AG09319 (cell line): ENCODE measurements at regions not wholly inside any gene's neighbourhood (a gene's known extent, or its start where the extent isn't known, plus 50 kb on each side); places are given as distances from the start of the nearest gene placed in this dataset.

Source experiments
- DNase-seq: peaks from one replicate; pipeline ENCODE4 v3.0.0-alpha.2; 2010; ENCODE audit warnings: low read depth; ENCODE audit errors: extremely low read depth
- TF ChIP-seq, protein P1 (sequence below): IDR thresholded peaks from 2 replicates; pipeline ENCODE4 v1.5.1; 2011; ENCODE audit warnings: low read depth, mild to moderate bottlenecking, inconsistent platforms, low read length, moderate library complexity

DNA sequence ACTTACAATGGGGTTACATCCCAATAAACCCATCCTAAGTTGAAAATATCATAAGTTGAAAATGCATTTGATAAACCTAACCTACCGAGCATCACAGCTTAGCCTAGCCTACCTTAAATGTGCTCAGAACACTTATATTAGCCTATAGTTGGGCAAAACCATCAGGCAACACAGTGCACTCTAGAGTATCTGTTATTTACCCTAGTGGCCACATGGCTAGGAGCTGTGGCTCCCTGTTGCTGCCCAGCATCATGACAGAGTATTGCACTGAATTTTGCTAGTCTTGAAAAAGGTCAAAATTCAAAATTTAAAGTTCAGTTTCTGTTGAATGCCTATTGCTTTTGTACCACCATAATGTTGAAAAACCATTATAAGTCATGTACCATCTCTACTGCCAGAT, 482.7 kb upstream of the ZEB2 start:
- TF ChIP-seq, protein P1, sequence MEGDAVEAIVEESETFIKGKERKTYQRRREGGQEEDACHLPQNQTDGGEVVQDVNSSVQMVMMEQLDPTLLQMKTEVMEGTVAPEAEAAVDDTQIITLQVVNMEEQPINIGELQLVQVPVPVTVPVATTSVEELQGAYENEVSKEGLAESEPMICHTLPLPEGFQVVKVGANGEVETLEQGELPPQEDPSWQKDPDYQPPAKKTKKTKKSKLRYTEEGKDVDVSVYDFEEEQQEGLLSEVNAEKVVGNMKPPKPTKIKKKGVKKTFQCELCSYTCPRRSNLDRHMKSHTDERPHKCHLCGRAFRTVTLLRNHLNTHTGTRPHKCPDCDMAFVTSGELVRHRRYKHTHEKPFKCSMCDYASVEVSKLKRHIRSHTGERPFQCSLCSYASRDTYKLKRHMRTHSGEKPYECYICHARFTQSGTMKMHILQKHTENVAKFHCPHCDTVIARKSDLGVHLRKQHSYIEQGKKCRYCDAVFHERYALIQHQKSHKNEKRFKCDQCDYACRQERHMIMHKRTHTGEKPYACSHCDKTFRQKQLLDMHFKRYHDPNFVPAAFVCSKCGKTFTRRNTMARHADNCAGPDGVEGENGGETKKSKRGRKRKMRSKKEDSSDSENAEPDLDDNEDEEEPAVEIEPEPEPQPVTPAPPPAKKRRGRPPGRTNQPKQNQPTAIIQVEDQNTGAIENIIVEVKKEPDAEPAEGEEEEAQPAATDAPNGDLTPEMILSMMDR: no peak
- DNase-seq: no peak

DNA sequence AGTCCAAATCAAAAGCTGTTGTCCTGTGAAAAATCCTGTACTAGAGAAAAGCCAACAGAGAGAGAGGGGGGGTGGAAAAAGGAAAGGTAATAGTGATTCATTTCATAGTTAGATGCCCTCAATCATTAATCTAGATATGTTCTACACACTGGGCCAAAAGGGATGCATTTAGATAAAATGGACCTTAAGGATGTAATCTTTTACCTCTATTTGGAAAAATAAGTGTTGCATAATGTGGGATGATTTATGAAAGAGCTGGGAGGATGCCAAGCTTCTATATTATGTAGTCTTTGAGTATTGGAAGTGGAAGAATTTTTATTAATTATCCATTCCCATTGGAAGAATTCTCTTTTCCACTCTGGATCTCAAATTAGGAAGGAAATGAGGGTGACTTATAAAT, 480.5 kb upstream of the ZEB2 start:
- no peak for DNase-seq
- TF ChIP-seq, protein P1: no peak

DNA sequence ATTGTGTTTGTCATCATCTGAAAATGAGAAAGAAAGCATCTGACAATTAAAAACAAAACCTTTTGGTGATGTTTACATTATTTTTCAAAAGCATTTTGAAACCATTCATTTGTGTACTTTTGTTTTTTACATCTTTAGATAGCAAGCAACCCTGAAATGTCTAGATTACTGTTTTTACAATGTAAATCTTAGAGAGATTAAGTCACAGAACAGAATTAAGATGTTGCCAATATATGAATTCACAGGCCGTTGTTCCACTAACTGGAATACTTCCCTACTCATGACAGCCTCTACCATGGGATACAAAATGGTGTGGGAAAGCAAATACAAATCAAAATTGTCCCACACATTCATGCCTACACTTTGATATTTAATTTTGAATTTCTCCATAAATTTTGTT, 480.0 kb upstream of the ZEB2 start:
- TF ChIP-seq, protein P1: no peak
- no peak for DNase-seq

DNA sequence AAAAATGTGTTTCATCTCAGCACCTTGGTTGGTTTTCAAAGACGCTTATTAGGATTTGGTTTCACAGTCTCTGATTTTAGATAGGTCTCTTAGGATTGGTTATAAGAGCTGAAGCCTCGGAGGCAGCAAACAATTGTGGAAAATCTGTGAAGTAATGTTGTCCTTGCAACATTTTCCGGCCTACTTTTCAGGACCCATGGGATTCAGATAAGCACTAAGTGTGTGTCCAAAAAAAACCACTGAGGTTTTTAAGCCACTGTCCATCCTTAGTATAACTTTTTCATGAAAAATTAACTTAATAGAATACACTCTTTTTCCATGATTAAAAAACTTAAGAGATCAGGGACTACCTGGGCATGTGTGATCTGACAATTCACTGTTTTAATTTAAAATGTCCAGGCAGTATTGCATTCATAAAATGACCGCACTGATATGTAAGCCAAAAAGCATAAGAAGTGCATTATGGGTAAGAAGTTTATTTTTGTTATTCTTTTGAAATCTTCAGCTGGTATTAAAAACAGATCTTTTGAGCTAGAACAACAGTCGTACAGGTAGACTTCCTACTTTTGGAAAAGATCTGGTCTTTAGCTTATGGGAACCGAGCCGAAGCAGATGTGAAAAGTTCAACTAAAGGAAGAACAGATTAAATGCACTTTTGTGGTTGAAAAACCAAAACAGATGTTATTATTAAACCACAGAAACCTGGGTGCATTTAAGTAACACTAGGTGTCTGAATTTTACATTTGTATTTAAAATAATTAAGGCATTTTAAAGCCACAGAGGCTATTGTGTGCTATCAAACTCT, 479.4 kb upstream of the ZEB2 start:
- DNase-seq: no peak
- TF ChIP-seq, protein P1: no peak

- DNase-seq: no peak
- TF ChIP-seq, protein P1: no peak
Observed at GRCh38 chr2:144998435-144998834, 478.5 kb upstream of the ZEB2 start.

- DNase-seq: no peak
Observed at GRCh38 chr2:144996225-144996795, 476.4 kb upstream of the ZEB2 start.

GRCh38 chr2:144995482-144995881, 475.6 kb upstream of the ZEB2 start:
- TF ChIP-seq, protein P1: no peak
- no peak for DNase-seq

More at GRCh38 chr2:144996225-144996795, 476.4 kb upstream of the ZEB2 start:
- TF ChIP-seq, protein P1: no peak
